ENCODE measurements at regions not wholly inside any gene's neighbourhood (a gene's known extent, or its start where the extent isn't known, plus 50 kb on each side); places are given as distances from the start of the nearest gene placed in this dataset.

DNA sequence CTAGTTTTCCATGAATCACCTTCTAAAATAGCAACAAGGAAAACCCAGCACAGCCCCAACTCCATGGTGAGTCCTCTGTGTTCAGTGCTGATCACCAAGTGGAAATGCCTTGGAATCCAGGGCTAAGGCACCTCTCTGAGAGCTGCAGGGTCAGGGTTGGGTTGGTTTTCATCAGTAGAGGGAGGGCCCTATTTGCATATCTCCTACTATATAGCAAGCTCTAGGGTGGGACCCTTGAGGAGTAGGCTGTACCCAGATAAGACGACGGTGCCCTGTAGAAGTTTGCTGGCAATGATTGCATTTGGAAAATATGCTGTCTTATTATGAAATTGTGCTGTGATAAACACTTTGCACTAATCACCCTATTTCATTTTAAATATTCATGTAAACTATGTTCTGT, 1011.8 kb downstream of the TMEM121 start:
- peaks cover 4% of the 10 kb centered on the region for H3K9me3 Mint-ChIP-seq (ENCODE audit: unreplicated experiment)
- H3K36me3 Mint-ChIP-seq (ENCODE audit: low read depth, unreplicated experiment): peaks cover 1% of the 10 kb centered on the region
- no peak for FAIRE-seq

DNA sequence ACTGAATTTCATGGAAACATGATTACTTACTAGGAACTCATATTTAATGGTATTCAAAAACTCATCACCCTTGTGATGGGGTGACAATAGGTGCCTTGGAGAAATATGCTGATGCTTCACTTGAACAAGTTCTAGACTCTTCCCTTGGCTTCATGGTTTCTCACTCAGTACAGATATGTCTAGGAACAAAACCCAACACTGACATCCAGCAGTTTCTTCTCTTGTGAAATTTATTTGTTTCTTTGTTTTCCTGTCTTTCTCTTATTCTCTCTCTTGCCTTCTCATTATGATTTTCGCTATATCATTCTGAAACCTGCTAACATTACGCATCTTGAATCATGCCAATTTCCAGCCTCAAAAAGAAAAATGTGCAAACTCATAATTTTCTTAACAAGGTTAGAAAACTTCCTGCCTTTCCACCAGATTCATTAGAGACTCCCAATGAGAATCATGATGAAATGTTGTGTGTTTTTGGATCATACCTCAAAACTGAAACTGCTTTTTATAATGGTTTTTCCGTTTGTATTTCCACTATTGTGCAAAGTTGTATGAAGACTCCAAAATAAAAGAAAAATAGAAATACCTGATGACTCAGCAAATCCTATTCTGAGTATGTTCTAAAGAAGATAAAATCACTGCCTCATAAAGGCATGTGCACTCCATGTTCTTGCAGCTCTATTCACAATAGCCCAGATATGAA, 1021.5 kb downstream of the TMEM121 start:
- Histone ChIP-seq H3K4me3 (ENCODE audit: insufficient read depth, low read depth, low read length) (no peak overlapping the region), H2AFZ (ENCODE audit: low read depth, low read length) (no peak overlapping the region), H3K27ac (ENCODE audit: low read depth, low read length) (no peak overlapping the region), H4K20me1 (ENCODE audit: insufficient read depth, low read length) (no peaks in the 10 kb centered on the region), H3K9me3 (ENCODE audit: insufficient read depth, low read depth, low read length) (peaks cover 3% of the 10 kb centered on the region), H3K79me2 (ENCODE audit: insufficient read depth, low read length) (no peaks in the 10 kb centered on the region), H3K9ac (ENCODE audit: low read length) (no peak overlapping the region), H3K36me3 (ENCODE audit: insufficient read depth, low read length) (no peaks in the 10 kb centered on the region), H3K4me1 (ENCODE audit: insufficient read depth, low read length) (no peaks in the 10 kb centered on the region), H3K4me2 (ENCODE audit: low read length) (no peak overlapping the region), H3K27me3 (ENCODE audit: insufficient read depth, low read length) (no peaks in the 10 kb centered on the region)
- H3K27ac Mint-ChIP-seq (ENCODE audit: unreplicated experiment): no peak overlapping the region
- no peaks in the 10 kb centered on the region for H3K4me1 Mint-ChIP-seq (ENCODE audit: low read depth, unreplicated experiment)
- TF ChIP-seq, protein P1, sequence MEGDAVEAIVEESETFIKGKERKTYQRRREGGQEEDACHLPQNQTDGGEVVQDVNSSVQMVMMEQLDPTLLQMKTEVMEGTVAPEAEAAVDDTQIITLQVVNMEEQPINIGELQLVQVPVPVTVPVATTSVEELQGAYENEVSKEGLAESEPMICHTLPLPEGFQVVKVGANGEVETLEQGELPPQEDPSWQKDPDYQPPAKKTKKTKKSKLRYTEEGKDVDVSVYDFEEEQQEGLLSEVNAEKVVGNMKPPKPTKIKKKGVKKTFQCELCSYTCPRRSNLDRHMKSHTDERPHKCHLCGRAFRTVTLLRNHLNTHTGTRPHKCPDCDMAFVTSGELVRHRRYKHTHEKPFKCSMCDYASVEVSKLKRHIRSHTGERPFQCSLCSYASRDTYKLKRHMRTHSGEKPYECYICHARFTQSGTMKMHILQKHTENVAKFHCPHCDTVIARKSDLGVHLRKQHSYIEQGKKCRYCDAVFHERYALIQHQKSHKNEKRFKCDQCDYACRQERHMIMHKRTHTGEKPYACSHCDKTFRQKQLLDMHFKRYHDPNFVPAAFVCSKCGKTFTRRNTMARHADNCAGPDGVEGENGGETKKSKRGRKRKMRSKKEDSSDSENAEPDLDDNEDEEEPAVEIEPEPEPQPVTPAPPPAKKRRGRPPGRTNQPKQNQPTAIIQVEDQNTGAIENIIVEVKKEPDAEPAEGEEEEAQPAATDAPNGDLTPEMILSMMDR (IDR thresholded peaks at IDR 0.05; ENCODE audit: insufficient read depth, low read depth, low read length): no peak
- TF ChIP-seq EZH2 (IDR thresholded peaks at IDR 0.05; ENCODE audit: insufficient read depth, low read length): no peak
- H3K27me3 Mint-ChIP-seq (ENCODE audit: low read depth, unreplicated experiment): no peaks in the 10 kb centered on the region
- FAIRE-seq (no peak), DNase-seq (ENCODE audit: low read depth) (no peak)
- H3K9me3 Mint-ChIP-seq (ENCODE audit: unreplicated experiment): peaks cover 4% of the 10 kb centered on the region
- H3K36me3 Mint-ChIP-seq (ENCODE audit: low read depth, unreplicated experiment): no peaks in the 10 kb centered on the region
- H3K4me3 Mint-ChIP-seq (ENCODE audit: unreplicated experiment): no peak overlapping the region

More for the DNA sequence above, 1011.8 kb downstream of the TMEM121 start:
- no peak for DNase-seq (ENCODE audit: low read depth)
- Histone ChIP-seq H3K27me3 (ENCODE audit: insufficient read depth, low read length) (no peaks in the 10 kb centered on the region), H3K4me2 (ENCODE audit: low read length) (no peak overlapping the region), H3K4me1 (ENCODE audit: insufficient read depth, low read length) (no peaks in the 10 kb centered on the region), H2AFZ (ENCODE audit: low read depth, low read length) (no peak overlapping the region), H3K4me3 (ENCODE audit: insufficient read depth, low read depth, low read length) (no peak overlapping the region), H3K27ac (ENCODE audit: low read depth, low read length) (no peak overlapping the region), H3K9me3 (ENCODE audit: insufficient read depth, low read depth, low read length) (peaks cover 7% of the 10 kb centered on the region), H3K79me2 (ENCODE audit: insufficient read depth, low read length) (no peaks in the 10 kb centered on the region), H3K9ac (ENCODE audit: low read length) (no peak overlapping the region), H4K20me1 (ENCODE audit: insufficient read depth, low read length) (no peaks in the 10 kb centered on the region), H3K36me3 (ENCODE audit: insufficient read depth, low read length) (no peaks in the 10 kb centered on the region)
- no peak for TF ChIP-seq EZH2 (IDR thresholded peaks at IDR 0.05; ENCODE audit: insufficient read depth, low read length)
- TF ChIP-seq, protein P1 (IDR thresholded peaks at IDR 0.05; ENCODE audit: insufficient read depth, low read depth, low read length): no peak
- no peaks in the 10 kb centered on the region for H3K4me1 Mint-ChIP-seq (ENCODE audit: low read depth, unreplicated experiment)
- no peaks in the 10 kb centered on the region for H3K27me3 Mint-ChIP-seq (ENCODE audit: low read depth, unreplicated experiment)
- H3K4me3 Mint-ChIP-seq (ENCODE audit: unreplicated experiment): no peak overlapping the region
- no peak overlapping the region for H3K27ac Mint-ChIP-seq (ENCODE audit: unreplicated experiment)

DNA sequence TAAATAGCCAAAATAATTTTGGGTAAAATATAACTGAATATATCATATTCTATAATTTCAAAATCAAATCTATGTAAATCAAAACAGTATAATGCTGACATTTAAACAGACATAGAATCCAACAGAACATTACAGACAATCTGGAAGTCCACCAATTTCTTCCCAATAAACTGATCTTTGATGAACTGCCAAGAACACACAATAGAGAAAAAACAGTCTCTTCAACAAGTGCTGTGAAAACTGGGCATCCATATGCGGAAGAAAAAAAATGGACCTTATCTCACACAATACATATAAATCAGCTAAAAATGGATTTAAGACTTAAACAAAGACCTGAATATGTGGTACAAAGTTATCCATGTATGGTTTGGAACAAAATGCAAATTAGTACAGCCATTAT, 1022.7 kb downstream of the TMEM121 start:
- H3K79me2 ChIP-seq (ENCODE audit: insufficient read depth, low read length): no peaks in the 10 kb centered on the region
- no peak overlapping the region for H2AFZ ChIP-seq (ENCODE audit: low read depth, low read length)
- peaks cover 8% of the 10 kb centered on the region for H3K9me3 Mint-ChIP-seq (ENCODE audit: unreplicated experiment)
- no peaks in the 10 kb centered on the region for H3K27me3 Mint-ChIP-seq (ENCODE audit: low read depth, unreplicated experiment)
- no peak overlapping the region for H3K9ac ChIP-seq (ENCODE audit: low read length)
- H3K4me2 ChIP-seq (ENCODE audit: low read length): no peak overlapping the region
- peaks cover 5% of the 10 kb centered on the region for H3K9me3 ChIP-seq (ENCODE audit: insufficient read depth, low read depth, low read length)
- H3K27ac ChIP-seq (ENCODE audit: low read depth, low read length): no peak overlapping the region
- DNase-seq (ENCODE audit: low read depth) (no peak), FAIRE-seq (no peak)
- H3K4me3 ChIP-seq (ENCODE audit: insufficient read depth, low read depth, low read length): no peak overlapping the region
- no peaks in the 10 kb centered on the region for H3K27me3 ChIP-seq (ENCODE audit: insufficient read depth, low read length)
- H4K20me1 ChIP-seq (ENCODE audit: insufficient read depth, low read length): no peaks in the 10 kb centered on the region
- H3K4me3 Mint-ChIP-seq (ENCODE audit: unreplicated experiment): no peak overlapping the region
- TF ChIP-seq EZH2 (IDR thresholded peaks at IDR 0.05; ENCODE audit: insufficient read depth, low read length): no peak
- TF ChIP-seq, protein P1 (IDR thresholded peaks at IDR 0.05; ENCODE audit: insufficient read depth, low read depth, low read length): no peak
- H3K36me3 ChIP-seq (ENCODE audit: insufficient read depth, low read length): no peaks in the 10 kb centered on the region
- no peaks in the 10 kb centered on the region for H3K4me1 ChIP-seq (ENCODE audit: insufficient read depth, low read length)
- no peaks in the 10 kb centered on the region for H3K4me1 Mint-ChIP-seq (ENCODE audit: low read depth, unreplicated experiment)
- no peak overlapping the region for H3K27ac Mint-ChIP-seq (ENCODE audit: unreplicated experiment)
- no peaks in the 10 kb centered on the region for H3K36me3 Mint-ChIP-seq (ENCODE audit: low read depth, unreplicated experiment)
